Vagina (tissue), 2 donors: ENCODE measurements at regions not wholly inside any gene's neighbourhood (a gene's known extent, or its start where the extent isn't known, plus 50 kb on each side); places are given as distances from the start of the nearest gene placed in this dataset.

ENCODE experiments used
- CTCF ChIP-seq, 3 experiments: fragments of 450-650 bp in 2 of 3; fragments of 200-600 bp in 1 of 3; sonication (generic) in 1 of 3; IDR thresholded peaks; one replicate each; pipeline ENCODE4 v1.5.1; 2017 to 2019; ENCODE audit warnings: antibody characterized with exemption in 3 of 3, mild to moderate bottlenecking in 2 of 3, moderate library complexity in 2 of 3
- POLR2AphosphoS5 ChIP-seq, 2 donors: sonication (generic); formaldehyde crosslinking; IDR thresholded peaks; one replicate each; pipeline ENCODE4 v1.9.0; 2017; ENCODE audit warnings: antibody characterized with exemption in 2 of 2, mild to moderate bottlenecking in 2 of 2, low read depth in 1 of 2; ENCODE audit not compliant: insufficient read depth in 1 of 2

GRCh38 chr6:86128130-86128814 is 485.6 kb upstream of the SYNCRIP start:
- no peak for TF ChIP-seq CTCF (IDR thresholded peaks at IDR 0.05)
- TF ChIP-seq POLR2AphosphoS5 (IDR thresholded peaks at IDR 0.05; ENCODE audit: insufficient read depth in 1 of 2, low read depth in 1 of 2): no peak
